HepG2 (cell line): ENCODE measurements at regions not wholly inside any gene's neighbourhood (a gene's known extent, or its start where the extent isn't known, plus 50 kb on each side); places are given as distances from the start of the nearest gene placed in this dataset.

Source experiments
- ETV6 ChIP-seq: sonication (generic); formaldehyde crosslinking; conservative IDR thresholded peaks from 2 replicates; pipeline ENCODE4 v1.4.0; 2020; ENCODE audit warnings: missing genetic modification reagents
- HCFC1 ChIP-seq: fragments of 150-350 bp; IDR thresholded peaks from 2 replicates; pipeline ENCODE4 v1.6.1; 2014; ENCODE audit warnings: low read depth, low read length
- ISX ChIP-seq: sonication (generic); formaldehyde crosslinking; conservative IDR thresholded peaks from 2 replicates; pipeline ENCODE4 v1.5.0; 2020; ENCODE audit warnings: missing genetic modification reagents
- POLR2A ChIP-seq, 2 experiments: IDR thresholded peaks; 2 replicates each; pipeline ENCODE4 v1.6.1; 2011; ENCODE audit warnings: low read depth in 2 of 2, low read length in 2 of 2, mild to moderate bottlenecking in 1 of 2, moderate library complexity in 1 of 2; ENCODE audit not compliant: insufficient read depth in 1 of 2
- SOX13 ChIP-seq, 3 experiments: fragments of 450-650 bp in 1 of 3; sonication (generic) in 1 of 3; formaldehyde crosslinking in 1 of 3; IDR thresholded peaks in 2 of 3; conservative IDR thresholded peaks in 1 of 3; 2 replicates each; pipeline versions ENCODE4 v1.5.0 to v1.6.1; 2016 to 2020; ENCODE audit warnings: antibody characterized with exemption in 1 of 3, mild to moderate bottlenecking in 1 of 3, missing compliant biosample characterization in 1 of 3, missing genetic modification reagents in 1 of 3, moderate library complexity in 1 of 3
- YEATS2 ChIP-seq: sonication (generic); formaldehyde crosslinking; IDR thresholded peaks from 2 replicates; pipeline ENCODE4 v1.4.0; 2020; ENCODE audit warnings: missing genetic modification reagents, borderline replicate concordance
- ZNF547 ChIP-seq: sonication (generic); formaldehyde crosslinking; IDR thresholded peaks from 2 replicates; pipeline ENCODE4 v1.5.1; 2020; ENCODE audit warnings: mild to moderate bottlenecking, missing genetic modification reagents
- ZNF614 ChIP-seq: IDR thresholded peaks from 2 replicates; pipeline ENCODE4 v1.6.1; 2018; ENCODE audit warnings: missing biosample characterization, missing genetic modification reagents, inconsistent platforms, borderline replicate concordance
- ZNF772 ChIP-seq: sonication (generic); formaldehyde crosslinking; IDR thresholded peaks from 2 replicates; pipeline ENCODE4 v1.5.0; 2020; ENCODE audit warnings: mild to moderate bottlenecking, missing genetic modification reagents
- TF ChIP-seq, protein P1 (sequence below): IDR thresholded peaks from 2 replicates; pipeline ENCODE4 v1.6.1; 2016; ENCODE audit warnings: mild to moderate bottlenecking
- TF ChIP-seq, protein P2 (sequence below): sonication (generic); formaldehyde crosslinking; IDR thresholded peaks from 2 replicates; pipeline ENCODE4 v1.9.0; 2021; ENCODE audit warnings: mild to moderate bottlenecking, missing genetic modification reagents
- TF ChIP-seq, protein P3 (sequence below): sonication (generic); formaldehyde crosslinking; IDR thresholded peaks from 2 replicates; pipeline ENCODE4 v1.4.0; 2020; ENCODE audit warnings: mild to moderate bottlenecking, missing genetic modification reagents
- TF ChIP-seq, protein P4 (sequence below): sonication (generic); formaldehyde crosslinking; IDR thresholded peaks from 2 replicates; pipeline ENCODE4 v1.4.0; 2020; ENCODE audit warnings: mild to moderate bottlenecking, missing genetic modification reagents

DNA sequence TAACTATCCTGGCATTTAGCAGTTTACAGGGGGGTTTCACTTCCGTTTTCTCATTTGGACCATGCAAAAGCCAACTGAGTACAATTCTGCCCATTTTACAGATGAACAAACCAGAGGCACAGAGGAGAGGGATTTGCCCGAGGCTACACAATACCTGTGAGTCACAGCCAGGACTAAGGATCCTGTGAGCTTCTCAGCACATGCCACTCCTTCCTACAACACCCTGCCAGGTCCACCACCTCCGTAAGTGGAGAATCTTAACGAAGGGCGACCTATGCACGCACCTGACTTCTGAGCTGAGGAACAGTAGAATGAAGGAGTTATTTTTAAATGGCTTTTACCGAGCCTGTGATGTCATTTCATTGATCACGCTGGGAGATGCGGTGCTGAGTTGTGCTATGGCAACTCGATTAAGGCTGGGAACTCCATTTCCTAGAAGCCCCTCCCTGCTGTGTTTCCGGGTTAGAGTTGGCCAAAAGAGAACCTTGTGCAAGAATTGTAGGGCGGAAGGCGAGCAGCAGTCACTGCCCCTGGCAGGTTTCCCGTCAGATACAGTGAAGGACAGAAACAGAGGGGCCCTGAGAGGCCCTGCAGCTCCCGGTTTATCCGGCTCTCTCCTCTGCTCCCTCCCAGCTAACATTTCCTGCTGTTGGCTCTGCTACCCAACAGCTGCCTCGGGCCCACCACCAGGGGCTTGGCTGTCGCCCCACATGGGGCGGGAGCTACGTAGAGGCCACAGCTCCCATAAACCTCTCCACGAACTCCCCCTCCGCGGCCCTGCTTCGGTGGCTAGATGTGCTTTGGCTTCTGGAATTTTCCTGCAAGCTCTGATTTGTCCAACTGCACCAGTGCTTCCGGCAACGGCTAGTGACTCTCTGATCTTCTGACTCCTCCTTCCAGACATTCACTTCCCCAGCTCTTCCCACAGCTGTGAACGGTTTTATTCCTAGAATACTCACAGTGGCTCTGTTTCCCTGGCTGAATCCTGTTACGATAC lies 75.1 kb upstream of the USP9X start (continued):
- TF ChIP-seq, protein P1, sequence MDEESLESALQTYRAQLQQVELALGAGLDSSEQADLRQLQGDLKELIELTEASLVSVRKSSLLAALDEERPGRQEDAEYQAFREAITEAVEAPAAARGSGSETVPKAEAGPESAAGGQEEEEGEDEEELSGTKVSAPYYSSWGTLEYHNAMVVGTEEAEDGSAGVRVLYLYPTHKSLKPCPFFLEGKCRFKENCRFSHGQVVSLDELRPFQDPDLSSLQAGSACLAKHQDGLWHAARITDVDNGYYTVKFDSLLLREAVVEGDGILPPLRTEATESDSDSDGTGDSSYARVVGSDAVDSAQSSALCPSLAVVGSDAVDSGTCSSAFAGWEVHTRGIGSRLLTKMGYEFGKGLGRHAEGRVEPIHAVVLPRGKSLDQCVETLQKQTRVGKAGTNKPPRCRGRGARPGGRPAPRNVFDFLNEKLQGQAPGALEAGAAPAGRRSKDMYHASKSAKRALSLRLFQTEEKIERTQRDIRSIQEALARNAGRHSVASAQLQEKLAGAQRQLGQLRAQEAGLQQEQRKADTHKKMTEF (CRISPR knock-in tag) = peak; percentile 65; the same call in 1 of the 2 replicates
- no peak for TF ChIP-seq ISX
- no peak for TF ChIP-seq SOX13 (IDR thresholded peaks at IDR 0.05)
- peak in 1 of 2 experiments; percentile 18; a peak in 1 of 4 replicates for TF ChIP-seq SOX13 (CRISPR knock-in tag; conservative IDR thresholded peaks at IDR 0.05 in 1 of 2, IDR thresholded peaks at IDR 0.05 in 1 of 2)
- peak; percentile 88 for TF ChIP-seq ETV6
- peak; percentile 15; the same call in 1 of the 2 replicates for TF ChIP-seq ZNF614
- TF ChIP-seq, protein P2, sequence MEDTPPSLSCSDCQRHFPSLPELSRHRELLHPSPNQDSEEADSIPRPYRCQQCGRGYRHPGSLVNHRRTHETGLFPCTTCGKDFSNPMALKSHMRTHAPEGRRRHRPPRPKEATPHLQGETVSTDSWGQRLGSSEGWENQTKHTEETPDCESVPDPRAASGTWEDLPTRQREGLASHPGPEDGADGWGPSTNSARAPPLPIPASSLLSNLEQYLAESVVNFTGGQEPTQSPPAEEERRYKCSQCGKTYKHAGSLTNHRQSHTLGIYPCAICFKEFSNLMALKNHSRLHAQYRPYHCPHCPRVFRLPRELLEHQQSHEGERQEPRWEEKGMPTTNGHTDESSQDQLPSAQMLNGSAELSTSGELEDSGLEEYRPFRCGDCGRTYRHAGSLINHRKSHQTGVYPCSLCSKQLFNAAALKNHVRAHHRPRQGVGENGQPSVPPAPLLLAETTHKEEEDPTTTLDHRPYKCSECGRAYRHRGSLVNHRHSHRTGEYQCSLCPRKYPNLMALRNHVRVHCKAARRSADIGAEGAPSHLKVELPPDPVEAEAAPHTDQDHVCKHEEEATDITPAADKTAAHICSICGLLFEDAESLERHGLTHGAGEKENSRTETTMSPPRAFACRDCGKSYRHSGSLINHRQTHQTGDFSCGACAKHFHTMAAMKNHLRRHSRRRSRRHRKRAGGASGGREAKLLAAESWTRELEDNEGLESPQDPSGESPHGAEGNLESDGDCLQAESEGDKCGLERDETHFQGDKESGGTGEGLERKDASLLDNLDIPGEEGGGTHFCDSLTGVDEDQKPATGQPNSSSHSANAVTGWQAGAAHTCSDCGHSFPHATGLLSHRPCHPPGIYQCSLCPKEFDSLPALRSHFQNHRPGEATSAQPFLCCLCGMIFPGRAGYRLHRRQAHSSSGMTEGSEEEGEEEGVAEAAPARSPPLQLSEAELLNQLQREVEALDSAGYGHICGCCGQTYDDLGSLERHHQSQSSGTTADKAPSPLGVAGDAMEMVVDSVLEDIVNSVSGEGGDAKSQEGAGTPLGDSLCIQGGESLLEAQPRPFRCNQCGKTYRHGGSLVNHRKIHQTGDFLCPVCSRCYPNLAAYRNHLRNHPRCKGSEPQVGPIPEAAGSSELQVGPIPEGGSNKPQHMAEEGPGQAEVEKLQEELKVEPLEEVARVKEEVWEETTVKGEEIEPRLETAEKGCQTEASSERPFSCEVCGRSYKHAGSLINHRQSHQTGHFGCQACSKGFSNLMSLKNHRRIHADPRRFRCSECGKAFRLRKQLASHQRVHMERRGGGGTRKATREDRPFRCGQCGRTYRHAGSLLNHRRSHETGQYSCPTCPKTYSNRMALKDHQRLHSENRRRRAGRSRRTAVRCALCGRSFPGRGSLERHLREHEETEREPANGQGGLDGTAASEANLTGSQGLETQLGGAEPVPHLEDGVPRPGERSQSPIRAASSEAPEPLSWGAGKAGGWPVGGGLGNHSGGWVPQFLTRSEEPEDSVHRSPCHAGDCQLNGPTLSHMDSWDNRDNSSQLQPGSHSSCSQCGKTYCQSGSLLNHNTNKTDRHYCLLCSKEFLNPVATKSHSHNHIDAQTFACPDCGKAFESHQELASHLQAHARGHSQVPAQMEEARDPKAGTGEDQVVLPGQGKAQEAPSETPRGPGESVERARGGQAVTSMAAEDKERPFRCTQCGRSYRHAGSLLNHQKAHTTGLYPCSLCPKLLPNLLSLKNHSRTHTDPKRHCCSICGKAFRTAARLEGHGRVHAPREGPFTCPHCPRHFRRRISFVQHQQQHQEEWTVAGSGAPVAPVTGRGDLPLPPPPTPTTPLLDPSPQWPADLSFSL (CRISPR knock-in tag) = no peak
- no peak for TF ChIP-seq ZNF772 (CRISPR knock-in tag)
- TF ChIP-seq POLR2A (IDR thresholded peaks at IDR 0.05; ENCODE audit: insufficient read depth in 1 of 2, low read depth in 2 of 2, low read length in 2 of 2) = peak in 1 of 2 experiments; percentile 75; a peak in 2 of 4 replicates
- no peak for TF ChIP-seq HCFC1
- TF ChIP-seq, protein P3, sequence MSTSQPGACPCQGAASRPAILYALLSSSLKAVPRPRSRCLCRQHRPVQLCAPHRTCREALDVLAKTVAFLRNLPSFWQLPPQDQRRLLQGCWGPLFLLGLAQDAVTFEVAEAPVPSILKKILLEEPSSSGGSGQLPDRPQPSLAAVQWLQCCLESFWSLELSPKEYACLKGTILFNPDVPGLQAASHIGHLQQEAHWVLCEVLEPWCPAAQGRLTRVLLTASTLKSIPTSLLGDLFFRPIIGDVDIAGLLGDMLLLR (CRISPR knock-in tag) = no peak
- TF ChIP-seq ZNF547 = no peak
- TF ChIP-seq YEATS2 (CRISPR knock-in tag) = peak; percentile 32; the same call in 1 of the 2 replicates
- TF ChIP-seq, protein P4, sequence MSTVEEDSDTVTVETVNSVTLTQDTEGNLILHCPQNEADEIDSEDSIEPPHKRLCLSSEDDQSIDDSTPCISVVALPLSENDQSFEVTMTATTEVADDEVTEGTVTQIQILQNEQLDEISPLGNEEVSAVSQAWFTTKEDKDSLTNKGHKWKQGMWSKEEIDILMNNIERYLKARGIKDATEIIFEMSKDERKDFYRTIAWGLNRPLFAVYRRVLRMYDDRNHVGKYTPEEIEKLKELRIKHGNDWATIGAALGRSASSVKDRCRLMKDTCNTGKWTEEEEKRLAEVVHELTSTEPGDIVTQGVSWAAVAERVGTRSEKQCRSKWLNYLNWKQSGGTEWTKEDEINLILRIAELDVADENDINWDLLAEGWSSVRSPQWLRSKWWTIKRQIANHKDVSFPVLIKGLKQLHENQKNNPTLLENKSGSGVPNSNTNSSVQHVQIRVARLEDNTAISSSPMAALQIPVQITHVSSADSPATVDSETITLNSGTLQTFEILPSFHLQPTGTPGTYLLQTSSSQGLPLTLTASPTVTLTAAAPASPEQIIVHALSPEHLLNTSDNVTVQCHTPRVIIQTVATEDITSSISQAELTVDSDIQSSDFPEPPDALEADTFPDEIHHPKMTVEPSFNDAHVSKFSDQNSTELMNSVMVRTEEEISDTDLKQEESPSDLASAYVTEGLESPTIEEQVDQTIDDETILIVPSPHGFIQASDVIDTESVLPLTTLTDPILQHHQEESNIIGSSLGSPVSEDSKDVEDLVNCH = no peak
